ENCODE measurements at regions not wholly inside any gene's neighbourhood (a gene's known extent, or its start where the extent isn't known, plus 50 kb on each side); places are given as distances from the start of the nearest gene placed in this dataset.

- TF ChIP-seq, protein P1, sequence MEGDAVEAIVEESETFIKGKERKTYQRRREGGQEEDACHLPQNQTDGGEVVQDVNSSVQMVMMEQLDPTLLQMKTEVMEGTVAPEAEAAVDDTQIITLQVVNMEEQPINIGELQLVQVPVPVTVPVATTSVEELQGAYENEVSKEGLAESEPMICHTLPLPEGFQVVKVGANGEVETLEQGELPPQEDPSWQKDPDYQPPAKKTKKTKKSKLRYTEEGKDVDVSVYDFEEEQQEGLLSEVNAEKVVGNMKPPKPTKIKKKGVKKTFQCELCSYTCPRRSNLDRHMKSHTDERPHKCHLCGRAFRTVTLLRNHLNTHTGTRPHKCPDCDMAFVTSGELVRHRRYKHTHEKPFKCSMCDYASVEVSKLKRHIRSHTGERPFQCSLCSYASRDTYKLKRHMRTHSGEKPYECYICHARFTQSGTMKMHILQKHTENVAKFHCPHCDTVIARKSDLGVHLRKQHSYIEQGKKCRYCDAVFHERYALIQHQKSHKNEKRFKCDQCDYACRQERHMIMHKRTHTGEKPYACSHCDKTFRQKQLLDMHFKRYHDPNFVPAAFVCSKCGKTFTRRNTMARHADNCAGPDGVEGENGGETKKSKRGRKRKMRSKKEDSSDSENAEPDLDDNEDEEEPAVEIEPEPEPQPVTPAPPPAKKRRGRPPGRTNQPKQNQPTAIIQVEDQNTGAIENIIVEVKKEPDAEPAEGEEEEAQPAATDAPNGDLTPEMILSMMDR (conservative IDR thresholded peaks at IDR 0.05): no peak
- TF ChIP-seq ZFX (IDR thresholded peaks at IDR 0.05): no peak
These were observed 102.3 kb upstream of the CDYL start for GRCh38 chr6:4673861-4674260.

DNA sequence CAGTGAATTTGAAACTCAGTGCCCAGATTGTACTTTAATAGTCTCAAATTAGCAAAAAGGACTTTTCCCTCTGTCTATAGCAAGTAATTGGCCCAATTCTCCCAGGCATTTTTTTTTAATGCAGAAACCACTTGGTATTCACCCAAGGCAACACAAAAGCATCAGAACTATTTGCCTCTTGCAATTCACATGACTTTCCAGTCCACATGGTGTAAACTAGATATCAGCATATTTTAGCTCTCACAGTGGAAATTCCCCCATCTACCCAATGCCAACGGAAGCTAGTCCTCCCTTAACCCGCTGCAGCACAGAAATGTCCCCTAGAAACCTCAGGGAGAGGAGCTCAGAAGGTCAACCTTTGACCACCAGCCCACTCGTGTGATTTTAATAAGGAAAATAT lies 103.4 kb upstream of the CDYL start:
- TF ChIP-seq ZFX (IDR thresholded peaks at IDR 0.05): no peak
- TF ChIP-seq, protein P1 (conservative IDR thresholded peaks at IDR 0.05): no peak
- H3K27ac ChIP-seq: no peak overlapping the region

More at GRCh38 chr6:4673861-4674260, 102.3 kb upstream of the CDYL start:
- H3K27ac ChIP-seq: no peak overlapping the region

DNA sequence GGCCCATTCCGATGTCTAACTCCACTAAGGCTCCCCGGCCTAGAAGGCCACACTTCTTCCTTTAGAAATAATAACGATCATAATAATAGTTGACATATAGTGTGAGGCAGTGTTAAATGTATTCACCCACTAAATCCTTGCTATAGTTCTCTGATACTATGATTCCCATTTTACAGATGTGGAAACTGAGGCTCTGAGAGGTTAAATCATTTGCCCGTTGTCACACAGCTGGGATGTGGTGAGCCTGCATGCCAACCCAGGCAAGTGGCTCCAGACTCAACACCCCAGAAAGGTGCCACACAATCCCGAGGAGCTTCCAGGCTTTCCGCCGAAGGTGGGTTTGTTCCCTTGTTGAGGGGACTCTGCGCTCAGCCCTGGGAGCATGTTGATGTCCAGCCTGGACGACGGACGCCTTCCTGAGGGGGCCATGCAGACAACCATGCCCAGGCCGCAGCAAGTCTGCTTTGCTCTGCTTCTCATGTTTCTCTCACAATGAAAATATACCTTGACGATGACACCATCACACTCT lies 104.6 kb upstream of the CDYL start:
- no peak overlapping the region for H3K27ac ChIP-seq
- TF ChIP-seq ZFX (IDR thresholded peaks at IDR 0.05): no peak
- TF ChIP-seq, protein P1 (conservative IDR thresholded peaks at IDR 0.05): no peak

- no peak overlapping the region for H3K27ac ChIP-seq
- TF ChIP-seq, protein P1 (conservative IDR thresholded peaks at IDR 0.05): no peak
- TF ChIP-seq ZFX (IDR thresholded peaks at IDR 0.05): no peak
These were observed 105.3 kb upstream of the CDYL start for GRCh38 chr6:4670824-4671409.

- TF ChIP-seq, protein P1 (conservative IDR thresholded peaks at IDR 0.05): no peak
- no peak for TF ChIP-seq ZFX (IDR thresholded peaks at IDR 0.05)
- no peak overlapping the region for H3K27ac ChIP-seq
These were observed 105.9 kb upstream of the CDYL start for GRCh38 chr6:4670290-4670689.

DNA sequence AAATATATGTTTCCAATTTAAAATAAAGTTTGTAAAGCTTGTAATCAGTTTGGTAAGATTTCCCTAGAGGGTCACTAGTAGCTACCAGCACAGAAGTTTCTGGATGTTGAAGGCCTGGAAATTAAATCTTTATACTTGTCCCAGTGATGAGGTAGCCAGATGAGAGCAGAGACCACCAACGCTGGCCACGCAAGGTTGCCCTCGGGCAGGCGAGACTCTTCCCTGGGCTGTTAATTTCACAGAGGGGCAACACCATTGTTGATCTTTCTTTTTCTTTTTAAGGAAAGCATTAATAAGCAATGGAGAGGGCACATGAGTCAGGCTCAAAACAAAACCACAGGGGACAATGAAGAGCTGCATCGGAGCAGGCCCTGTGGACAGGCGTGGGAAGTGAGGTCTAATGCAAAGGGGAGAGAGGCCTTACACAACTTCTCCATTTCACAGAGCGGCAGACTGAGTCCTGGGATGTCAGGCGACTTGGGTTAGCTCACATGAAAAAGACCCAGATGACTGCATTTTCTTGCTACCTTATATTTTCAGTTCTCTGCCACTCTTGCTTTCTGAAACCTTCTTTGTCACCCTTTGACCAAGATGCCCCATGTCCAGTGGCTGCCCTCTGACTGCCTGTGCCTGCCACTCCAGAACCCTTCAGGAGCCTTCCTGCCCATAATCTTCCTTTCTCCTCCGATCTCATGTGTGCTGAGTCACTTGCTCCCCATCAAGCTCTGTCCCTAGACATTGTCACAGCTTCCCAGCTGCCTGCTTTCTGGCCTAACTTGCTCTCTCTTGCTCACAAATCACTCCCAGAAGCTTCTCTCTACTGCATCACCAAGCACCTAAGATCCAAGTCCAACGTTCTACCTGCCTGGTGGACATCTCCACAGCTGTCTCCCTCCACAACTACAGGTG lies 107.7 kb upstream of the CDYL start:
- TF ChIP-seq ZFX (IDR thresholded peaks at IDR 0.05): no peak
- TF ChIP-seq, protein P1 (conservative IDR thresholded peaks at IDR 0.05): no peak
- H3K27ac ChIP-seq: no peak overlapping the region

GRCh38 chr6:4667591-4667990 lies 108.6 kb upstream of the CDYL start:
- H3K27ac ChIP-seq: no peak overlapping the region
- no peak for TF ChIP-seq ZFX (IDR thresholded peaks at IDR 0.05)
- TF ChIP-seq, protein P1 (conservative IDR thresholded peaks at IDR 0.05): no peak
